Stimulated activated CD4-positive, alpha-beta T cell treated with anti-CD3 and anti-CD28 coated beads, Interleukin-1b, Interleukin-23, amount 100 ng/mL, for 48 hours (primary cell): ENCODE measurements at regions not wholly inside any gene's neighbourhood (a gene's known extent, or its start where the extent isn't known, plus 50 kb on each side); places are given as distances from the start of the nearest gene placed in this dataset.

ENCODE experiments used
- DNase-seq: peaks from one replicate; pipeline ENCODE4 v3.0.0-alpha.2; 2020

DNA sequence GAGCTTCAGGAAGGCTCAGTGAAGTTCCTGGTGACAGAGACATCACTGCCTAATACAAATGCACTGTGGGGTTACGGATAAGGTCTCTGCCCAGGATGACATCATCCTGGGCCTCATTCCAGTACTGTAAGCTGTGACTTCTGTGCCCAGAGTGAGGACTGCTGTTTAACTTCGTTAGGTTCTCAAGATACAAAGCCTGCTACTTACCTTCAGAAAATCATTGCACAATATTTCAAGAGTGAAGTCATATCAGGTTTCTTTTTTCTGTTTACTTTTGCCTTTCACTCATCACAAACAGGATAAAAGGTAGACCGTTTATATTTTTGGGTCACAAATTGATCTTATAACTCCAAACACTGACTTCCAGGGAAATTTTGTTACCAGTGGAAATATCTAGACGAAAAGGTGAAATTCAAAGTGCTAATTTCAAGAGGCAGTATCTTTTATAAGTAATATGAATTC, 241.2 kb downstream of the PIK3R1 start:
- DNase-seq = no peak

DNA sequence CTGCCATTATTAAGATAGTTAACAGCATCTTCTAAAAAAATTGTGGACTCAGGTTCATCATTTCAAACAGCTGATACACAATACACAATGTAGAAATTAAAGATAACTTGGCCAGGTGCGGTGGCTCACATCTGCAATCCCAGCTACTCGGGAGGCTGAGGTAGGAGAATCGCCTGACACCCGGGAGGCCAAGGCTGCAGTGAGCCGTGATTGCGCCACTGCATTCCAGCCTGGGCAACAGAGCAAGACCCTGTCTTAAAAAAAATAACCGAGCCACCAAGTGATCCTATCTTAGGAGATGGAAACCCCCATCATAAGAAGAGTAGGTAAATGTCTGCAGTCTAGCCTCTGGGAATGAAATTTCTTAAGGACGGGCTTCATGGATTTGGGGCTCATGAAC, 241.7 kb downstream of the PIK3R1 start:
- no peak for DNase-seq

DNA sequence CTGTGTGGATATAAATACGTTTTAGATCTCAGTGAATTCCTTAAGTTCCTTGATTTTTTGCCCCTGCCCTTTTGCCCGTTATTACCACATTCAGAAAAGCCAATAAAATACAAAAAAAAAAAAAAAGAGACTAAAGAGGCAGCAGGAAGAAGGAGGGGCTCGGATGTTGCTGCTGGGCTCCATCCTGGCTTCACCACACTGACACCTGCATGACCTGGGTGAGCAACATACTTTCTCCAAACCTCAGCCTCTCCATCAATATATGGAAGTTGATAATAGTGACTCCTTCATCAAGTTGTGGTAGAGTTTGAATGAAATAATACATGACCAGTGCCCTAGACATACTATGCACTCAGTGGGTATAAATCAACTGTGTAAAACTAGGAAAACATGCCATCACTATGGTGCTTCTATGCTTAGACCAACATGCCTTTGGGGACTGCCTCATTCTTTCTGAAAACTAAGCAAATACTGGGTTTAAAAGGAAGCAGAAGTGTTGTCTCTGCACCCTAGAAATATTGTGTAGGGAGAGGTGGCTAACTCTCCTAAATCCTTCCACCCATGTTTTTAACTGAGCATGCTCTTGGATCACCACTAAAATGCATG, 243.0 kb downstream of the PIK3R1 start:
- no peak for DNase-seq

DNA sequence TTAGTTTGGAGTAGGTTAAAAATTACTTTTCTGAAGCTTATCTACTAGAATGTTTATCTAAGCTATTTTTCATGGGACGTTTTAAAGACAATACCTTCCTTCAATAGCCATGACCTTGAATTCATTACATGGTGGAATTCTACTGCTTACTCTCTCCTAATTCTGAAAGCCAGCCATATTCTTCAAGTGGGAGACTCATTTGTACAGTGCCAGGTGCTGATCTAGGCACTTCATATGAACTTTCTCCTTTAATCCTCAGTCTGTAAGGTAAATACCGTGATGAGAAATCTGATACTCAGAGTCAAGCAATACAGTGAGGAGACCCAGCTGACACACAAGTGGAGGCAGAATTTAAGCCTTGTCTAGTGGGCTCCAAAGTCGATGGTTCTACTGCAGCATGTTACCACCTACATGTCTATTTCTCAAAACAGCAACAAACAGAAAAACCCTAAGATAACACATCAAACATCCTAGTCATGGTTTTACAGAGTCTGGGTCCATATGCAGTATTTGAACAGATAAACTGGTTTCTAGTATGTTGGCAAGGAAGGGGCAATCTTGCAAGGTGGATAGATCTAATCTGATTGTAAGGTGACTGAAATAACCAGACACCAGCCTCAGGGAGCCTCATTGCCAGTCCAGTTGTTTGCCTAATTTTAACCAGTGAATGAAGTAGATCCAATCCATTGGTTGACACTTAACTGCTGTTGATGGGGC, 243.7 kb downstream of the PIK3R1 start:
- DNase-seq = no peak

DNA sequence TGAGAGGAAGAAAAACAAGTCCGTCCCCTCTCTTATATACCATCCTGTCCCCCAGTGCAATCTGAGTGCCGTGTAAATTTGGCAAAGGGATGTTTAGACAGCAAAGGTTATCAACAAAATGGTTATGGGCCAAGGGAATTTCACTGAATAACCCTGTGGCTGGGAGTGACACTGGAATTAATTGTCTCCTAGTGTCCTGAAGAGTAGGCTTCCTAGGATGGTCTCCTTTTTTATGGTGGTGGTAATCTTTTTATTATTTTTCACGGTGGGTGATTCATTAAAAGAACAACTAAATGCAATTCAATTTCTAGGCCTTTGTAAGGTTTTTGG, 244.2 kb downstream of the PIK3R1 start:
- DNase-seq = no peak

DNA sequence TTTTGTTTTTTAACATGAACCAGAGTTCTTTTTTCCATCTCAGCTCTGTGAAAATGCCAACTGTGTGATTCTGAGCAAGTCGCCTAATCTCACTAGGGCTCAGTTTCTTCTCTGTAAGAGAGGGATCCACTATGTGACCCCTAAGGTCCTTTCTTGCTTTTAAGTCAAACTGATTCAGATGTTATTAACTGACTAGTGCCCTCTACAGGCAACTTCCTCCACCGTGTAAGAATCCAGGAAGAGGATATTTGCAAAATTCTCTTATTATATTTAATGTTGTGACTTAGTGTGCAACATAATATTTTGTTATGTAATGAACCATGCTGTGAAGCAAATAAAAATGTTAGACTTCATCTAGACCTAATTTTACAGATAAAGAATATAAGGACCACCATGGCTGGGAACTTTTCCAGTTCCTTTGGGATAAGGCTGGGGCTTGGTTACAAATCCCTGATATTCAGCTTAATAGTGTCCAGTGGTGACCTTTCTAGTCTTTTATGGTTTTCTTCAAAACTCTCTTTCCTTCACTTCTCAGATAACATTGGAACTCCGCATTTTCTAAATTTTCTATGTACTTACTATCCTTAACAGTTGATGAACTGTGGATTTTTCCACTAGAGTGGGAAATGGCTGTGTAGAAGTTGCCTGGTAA, 244.7 kb downstream of the PIK3R1 start:
- peak; percentile 10 for DNase-seq

DNA sequence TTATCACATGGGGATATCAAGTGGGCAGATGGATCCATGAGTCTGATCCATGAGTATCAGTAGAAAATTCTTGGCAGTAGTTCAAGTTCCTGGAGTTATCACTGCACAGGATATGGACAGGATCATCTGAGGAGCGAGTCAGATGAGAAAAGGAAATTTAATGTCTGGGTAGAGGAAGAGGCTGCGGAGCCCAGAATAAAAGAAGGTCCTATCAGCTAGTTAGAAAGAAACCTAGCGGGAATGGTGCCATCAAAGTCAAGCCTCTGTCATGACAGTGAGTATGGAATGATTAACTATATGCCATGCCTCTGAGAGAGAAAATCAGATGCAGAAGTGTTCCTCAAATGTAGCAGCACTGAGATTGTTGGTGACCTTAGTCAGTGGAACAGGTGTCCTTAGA, 248.1 kb downstream of the PIK3R1 start:
- DNase-seq = no peak

DNA sequence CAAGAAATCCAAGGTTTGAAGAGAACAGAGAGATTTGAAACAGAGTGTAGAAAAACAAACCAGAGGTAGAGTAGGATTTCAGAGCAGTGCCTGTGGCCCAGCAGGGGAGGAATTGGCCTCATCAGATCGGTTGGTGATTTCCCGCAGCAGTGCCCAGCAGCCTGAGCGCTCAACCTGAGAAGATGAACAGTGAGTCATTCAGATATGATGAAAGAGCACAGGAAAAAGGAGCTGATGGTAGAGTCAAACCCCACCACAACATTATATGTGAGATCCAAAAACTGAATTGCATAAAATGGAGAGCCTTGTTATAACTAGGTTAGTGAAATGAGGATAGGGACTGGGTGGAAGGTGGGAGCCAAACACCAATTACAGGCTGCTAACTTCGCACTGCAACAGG, 248.9 kb downstream of the PIK3R1 start:
- peak; percentile 75 for DNase-seq

DNA sequence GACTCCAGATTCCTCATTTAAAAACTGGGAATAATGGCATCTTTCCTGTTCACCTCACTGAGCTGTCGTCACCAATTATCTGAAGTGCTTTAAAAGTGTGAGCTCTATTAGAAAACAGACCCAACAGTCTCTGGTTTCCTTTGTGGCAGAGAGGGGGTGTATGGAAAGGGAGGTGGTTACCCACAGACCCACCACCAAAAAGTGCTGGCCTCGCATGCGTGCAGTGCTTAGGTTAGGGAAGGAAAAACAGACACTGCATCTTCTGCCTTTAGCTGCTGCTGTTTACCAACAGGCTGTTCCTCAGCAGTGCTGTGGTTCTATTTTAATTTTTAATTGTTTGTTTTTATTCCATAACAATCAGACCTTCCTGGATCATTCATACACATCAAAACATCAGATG, 249.6 kb downstream of the PIK3R1 start:
- DNase-seq = peak; percentile 20

DNA sequence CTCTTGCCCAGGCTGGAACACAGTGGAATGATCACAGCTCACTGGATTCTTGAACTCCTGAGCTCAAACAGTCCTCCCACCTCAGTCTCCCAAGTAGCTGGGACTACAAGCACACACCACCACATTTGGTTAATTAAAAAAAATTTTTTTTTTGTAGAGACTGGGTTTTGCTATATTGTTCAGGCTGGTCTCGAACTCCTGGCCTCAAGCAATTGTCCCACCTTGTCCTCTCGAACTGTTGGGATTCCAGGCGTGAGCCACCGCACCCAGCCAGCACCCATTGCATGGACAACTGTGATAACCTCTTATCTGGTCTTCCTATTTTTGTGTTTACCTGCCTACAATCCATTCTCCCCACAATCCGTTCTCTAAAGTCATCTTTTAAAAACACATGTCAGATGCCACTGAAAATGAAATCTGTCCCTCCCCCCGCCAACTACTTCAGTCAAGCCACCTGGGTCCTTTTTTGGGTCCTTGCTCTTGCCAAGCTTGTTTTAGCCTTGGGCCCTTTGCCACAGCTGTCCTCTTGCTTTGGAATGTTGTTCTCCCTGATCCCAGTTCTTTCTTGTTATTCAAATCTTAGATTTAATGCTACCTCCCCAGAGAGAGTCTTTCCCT, 250.5 kb downstream of the PIK3R1 start:
- DNase-seq = no peak

DNA sequence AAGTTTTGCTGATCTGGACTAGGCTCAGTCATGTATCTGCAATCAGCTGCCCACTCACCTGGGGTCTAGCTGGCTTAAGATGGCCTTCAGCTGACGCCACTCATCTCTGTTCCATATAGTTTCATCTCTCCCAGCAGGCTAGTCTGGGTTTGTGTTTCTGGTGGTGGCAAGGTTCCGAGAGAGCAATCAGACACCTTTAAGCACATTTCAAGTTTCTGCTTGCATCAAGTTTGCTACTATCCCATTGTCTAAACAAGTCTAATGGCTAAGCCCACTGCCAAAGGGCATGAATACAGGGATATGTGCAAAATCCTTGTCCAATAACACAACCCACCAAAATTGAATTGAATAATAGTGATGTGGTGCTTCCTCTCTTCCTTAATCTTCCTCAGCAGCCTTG, 251.7 kb downstream of the PIK3R1 start:
- DNase-seq = no peak

DNA sequence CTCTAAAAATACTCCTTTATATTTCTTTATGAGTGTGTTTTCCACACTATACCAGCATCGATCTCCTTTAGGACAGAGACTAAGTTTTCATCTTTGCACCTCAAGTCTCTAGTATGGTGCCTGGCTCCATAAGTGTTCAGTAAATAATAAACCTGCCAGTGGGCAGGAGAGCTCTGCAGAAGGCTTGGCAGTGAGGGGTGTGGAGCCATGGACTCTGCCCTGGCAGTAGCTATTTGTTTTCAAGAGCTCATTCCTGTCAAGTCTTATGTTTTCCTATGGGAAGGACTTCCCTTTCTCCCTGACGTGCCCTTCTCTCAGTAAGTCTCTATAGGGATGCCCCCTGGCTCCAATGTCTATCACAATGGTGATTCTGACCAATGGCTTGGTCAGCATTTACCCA, 252.2 kb downstream of the PIK3R1 start:
- DNase-seq = no peak

DNA sequence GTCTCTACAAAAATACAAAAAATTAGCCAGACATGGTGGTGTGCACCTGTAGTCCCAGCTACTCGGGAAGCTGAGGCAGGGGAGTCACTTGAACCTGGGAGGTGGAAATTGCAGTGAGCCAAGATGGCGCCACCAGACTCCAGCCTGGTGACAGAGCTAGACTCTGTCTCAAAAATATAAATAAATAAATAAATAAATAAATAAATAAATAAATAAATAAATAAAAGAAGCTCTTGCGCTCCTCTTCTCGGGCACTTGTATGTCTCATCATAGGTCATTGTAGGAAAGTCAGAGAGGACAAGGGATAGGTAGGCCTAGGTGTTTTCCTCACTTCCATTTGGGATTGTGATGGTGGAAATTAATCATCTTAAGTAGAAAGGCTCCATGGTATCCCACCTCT, 252.8 kb downstream of the PIK3R1 start:
- no peak for DNase-seq

DNA sequence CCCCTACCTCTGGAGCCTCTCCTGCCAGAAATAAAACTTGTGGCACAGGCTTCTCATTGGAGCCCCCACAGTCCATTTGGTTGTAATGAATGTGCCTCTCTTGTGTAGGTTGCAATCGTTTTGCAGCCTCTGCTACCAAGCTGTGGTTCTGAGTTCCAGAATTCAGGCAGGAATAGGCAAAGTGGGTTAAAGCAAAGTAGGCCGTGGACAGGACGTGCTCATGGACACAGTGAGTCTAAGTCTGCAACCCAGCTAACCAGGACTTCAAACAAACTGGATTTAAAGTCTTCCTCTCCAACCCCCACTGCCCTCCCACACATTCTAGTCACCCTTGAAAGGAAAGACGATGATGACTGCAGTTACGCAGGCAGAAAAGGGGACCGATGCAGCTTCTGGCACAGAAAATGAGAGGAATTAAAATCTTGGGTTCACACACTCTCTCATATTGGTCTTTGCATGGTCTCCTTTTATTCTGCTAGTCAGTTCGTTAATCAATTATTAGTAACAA, 260.0 kb downstream of the PIK3R1 start:
- DNase-seq = no peak

DNA sequence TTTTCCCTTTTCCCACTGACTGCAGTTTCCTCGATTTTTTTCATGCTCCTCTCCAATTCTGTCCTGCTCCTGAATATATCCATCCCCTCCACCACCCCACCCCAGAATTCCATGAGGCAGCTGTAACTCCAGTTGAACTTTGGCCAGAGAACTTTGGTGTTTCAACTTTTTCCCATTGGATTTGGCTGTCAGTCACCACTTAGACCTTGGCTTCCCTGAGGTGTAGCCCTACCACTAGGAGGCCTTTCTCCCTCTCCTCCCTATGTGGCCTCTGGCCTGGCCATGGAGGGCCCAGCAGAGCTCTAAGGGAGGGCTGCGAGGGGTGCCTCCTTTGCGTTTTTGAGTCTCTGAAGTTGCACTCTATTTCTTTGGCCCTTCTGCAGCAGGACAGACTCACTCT, 261.3 kb downstream of the PIK3R1 start:
- DNase-seq = no peak

DNA sequence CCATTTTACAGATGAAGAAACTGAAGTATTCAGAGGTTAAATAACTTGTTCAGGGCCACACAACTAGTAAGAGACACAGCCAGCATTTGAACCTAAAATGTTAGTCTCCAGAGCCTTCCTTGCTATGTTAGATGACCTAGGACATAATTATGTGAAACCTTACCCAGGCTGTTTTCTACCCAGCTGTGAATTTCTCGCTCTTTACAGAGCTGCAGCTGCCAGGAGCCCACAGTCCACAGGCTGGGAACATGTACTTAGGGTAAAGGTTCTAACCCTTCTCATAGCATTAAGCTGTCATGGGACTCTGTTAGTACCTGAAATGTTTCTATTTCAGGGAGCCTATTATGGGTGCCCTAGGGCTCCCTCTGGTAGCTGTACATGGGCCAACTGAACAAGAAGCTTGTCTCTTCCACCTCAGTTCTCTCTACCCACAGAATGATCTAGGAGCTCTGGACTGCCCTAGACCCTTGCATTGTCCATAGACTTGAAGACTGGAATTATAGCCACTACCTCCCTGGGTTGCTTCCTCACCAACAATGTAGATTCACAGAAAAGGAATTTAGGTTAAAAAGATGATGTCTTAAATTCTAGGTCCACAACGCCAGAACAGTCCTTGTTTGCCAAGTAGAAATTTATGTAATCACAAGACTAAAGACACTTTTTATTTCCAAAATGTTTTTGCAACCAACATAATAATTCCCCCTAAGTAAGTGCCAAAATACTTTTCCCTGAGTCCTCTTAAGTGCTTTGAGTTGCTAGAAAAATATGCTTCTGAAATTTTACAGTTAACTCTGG, 262.9 kb downstream of the PIK3R1 start:
- DNase-seq = no peak

DNA sequence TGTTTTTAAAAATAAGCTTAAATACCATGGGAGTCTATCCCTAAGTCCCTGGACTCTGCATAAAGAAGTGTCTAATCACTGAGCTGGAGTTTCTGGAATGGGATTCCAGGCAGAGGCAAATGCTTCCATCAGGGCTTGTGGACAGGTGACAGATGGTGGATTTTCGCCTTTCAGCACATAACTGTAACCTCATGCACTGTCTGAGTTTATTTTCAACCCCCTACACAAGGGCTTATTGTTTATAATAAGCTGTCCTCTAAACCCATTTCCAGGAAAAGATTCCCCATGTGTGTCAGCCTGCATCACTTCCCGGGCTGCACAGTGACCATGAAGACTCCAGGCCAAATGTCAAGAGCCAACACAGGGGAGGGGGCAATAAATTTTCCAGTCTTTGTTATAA, 264.0 kb downstream of the PIK3R1 start:
- DNase-seq = no peak

DNA sequence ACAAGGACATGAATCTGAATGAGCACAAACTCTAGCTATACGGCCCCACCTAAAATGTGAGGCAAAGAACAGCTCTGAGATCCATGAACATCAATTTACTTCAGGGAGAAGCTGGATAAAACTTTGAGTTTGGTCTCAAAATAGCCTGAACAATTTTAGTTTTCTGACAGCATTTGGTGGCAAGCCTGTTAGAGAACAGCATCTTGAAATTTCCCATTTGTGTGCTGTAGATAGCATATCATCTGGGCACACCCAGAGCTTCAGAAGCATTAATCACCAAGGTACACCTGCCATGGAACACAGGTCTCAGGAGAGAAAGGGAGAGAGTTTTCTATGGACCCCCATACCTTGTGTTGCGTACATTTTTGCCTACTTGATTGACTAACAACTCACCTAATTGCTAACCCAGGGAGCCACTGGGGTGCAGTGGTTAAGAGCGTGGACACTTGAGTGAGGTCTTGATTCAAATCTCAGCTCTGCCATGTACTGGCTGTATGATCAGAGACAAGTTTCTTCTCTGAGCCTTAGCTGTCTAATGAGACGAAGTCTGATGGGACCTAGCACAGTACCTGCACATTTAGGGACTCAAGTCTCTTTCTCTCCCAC, 264.9 kb downstream of the PIK3R1 start:
- DNase-seq = no peak

DNA sequence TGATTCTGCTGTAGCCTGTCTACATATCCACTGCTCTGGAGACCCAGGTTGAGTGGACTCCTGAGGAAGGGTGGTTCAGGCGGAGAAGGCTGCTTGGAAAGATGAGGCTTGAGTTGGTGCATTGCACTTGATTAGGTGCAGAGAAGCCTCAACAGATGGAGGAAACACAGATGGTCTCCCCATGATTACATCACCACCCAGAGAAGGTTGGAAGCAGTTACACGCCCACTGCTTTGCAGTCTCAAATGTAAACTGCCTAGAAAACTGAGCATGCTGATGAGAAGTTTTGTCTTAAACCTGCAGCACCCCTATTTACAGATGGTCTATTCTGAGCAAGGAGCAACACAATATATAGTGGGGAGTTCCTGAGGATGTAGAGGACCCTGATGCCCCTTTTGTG, 266.6 kb downstream of the PIK3R1 start:
- no peak for DNase-seq

DNA sequence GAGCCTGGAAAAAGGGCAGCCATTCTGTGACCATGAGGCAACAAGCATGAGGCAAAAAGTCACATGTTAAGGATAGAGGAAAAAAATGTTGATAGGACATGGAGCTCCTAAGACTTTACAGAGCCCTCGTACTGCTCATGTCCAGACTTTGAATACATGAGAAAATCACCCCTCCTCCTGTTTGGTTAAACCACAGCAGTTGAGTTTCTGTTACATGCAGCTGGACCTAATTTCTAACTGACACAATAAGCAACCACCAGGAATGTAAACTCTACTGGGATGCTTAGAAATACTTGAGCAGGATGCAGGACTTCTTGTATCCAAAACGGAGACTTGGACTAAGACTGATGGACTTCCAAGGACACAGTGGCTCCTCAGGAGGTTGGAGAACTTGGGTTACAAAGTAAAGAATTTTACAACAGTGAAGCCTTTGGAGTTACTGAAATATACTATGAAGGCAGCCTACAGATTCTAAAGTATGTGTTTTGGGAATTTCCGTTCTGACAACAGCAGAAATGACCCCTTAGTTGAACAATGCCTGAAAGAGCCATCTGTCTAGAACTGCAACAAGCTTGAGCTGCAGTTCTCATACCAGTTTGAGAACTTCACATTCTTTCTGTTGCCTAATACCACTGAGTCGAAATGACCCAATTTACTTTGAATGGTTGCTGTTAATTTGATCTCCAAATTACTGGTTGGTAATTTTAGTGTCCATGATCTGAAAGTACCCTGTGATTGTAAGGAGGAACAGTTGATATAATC, 268.9 kb downstream of the PIK3R1 start:
- DNase-seq = no peak

DNA sequence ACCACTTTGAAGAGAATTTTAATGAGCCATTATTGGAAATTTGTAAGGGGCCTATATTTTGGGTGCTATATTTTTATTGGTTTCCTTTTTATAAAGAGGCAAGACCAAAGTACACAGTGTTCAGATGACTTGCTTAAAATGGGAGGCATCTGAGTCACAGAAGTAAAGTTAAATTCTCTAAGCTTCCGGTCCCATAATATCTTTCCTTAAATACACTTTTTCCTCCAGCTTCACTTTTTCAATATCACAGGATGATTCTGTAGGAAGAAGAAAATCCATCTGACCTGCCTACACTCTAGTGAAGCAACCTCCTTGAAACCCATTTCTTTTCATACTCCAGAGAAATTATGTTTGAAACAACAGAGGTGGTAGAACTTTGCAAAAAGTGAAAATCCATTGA, 274.0 kb downstream of the PIK3R1 start:
- no peak for DNase-seq

DNA sequence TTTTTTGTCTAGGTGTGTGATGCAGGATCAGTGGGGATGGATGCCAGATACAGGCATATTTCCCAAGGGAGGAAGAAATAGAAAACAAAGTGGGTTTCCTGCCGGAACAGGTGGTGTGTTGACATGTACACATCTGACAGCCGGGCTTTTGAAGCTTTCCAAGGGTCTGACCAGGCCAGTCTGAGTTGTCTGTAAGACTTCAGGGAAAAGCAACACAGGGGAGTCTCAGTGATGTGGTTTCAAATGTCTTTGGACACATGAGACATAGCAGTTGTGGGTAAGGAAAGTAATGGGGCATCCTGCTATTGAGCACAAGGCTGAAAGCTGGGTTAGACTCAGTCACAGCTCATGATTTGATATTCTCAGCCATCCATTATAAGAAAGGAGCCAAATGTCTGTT, 274.9 kb downstream of the PIK3R1 start:
- DNase-seq = no peak
